GM18873 (cell line): ENCODE measurements at regions not wholly inside any gene's neighbourhood (a gene's known extent, or its start where the extent isn't known, plus 50 kb on each side); places are given as distances from the start of the nearest gene placed in this dataset.
"Not testable (repeated sequence)": the region's sequence is repeated elsewhere in the genome, so short reads cannot be mapped to it uniquely, and the experiment has no call there.

ENCODE experiments used
- ATAC-seq: cut with Tn5 transposase; IDR thresholded peaks from one replicate; pipeline ENCODE4 v1.9.1; 2021; ENCODE audit warnings: mild to moderate bottlenecking, moderate library complexity, moderate number of reproducible peaks; ENCODE audit not compliant: unreplicated experiment, low FRiP score

DNA sequence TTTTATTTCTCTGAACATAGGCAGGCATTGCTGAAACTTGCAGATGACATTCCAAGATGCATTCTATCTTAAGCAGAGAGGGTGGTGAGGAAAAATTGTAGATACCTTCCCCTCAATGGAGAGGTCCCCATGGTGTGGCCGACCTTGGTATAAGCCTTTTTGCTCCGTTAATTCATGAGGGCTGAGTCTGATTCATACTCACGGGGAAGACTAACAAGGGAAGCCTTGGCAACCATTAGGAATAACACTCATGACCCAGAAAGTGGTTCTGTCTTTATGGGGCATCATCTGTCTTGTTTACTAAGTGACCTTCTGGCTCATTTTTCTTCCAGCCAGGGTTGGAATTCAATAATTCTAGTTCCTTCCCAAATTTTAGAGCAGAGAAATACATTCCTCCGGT lies 148.3 kb downstream of the ADRA2C start:
- ATAC-seq: not testable (repeated sequence)

DNA sequence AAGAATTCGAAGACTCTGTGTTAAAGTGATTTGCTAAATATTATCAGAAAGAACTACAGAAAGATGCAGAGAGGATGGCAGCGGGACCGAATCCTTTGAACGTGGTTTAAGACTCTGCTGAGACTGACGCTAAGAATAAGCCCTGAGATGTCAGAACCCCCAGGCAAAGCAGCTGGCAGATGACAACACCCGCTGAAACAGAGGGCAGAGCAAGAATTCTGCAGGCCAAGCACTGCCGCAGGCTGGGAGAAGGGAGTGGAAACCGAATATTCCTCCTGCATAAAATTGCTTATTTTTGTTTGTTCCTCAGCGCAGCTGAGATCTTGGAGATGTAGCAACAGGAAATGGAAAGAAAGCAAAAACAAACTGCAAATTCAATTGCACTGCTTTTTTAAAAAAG lies 153.3 kb downstream of the ADRA2C start:
- ATAC-seq: not testable (repeated sequence)

DNA sequence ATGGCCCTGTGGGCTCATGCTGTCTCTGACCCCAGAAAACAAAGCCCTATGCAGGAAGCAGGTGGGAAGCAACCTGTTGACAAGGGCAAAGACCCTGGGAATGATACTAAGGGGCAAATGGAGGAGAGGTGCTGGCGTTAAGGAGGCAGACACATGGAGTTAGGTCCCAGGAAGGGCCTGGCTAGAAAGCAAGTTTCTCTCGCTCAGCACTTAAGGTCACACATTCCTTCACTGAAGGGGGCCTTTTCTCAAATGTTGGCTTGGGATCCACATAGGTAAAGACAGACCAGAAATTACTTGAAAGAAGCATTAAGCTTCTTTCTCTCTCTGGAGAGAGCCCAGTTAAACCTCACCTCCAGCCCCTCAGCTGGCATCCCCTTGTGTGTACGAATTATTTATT lies 155.7 kb downstream of the ADRA2C start:
- not testable (repeated sequence) for ATAC-seq

DNA sequence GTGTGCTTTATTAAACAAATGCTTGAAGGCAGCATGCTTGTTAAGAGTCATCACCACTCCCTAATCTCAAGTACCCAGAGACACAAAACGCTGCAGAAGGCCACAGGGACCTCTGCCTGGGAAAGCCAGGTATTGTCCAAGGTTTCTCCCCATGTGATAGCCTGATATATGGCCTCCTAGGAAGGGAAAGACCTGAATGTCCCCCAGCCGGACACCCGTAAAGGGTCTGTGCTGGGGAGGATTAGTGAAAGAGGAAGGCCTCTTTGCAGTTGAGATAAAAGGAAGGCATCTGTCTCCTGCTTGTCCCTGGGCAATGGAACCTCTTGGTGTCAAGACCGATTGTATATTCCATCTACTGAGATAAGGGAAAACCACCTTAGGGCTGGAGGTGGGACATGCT lies 159.7 kb downstream of the ADRA2C start:
- ATAC-seq: not testable (repeated sequence)

DNA sequence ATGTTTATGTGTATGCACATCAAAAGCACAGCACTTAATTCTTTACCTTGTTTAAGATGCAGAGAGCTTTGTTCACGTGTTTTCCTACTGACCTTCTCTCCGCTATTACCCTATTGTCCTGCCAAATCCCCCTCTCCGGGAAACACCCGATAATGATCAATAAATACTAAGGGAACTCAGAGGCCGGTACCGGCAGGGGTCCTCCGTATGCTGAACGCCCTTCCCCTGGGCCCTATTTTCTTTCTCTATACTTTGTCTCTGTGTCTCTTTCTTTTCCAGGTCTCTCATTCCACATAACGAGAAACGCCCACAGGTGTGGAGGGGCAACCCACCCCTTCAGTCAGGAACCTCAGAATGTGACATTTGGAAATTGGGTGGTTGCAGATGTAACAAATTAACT lies 160.1 kb downstream of the ADRA2C start:
- ATAC-seq: not testable (repeated sequence)

DNA sequence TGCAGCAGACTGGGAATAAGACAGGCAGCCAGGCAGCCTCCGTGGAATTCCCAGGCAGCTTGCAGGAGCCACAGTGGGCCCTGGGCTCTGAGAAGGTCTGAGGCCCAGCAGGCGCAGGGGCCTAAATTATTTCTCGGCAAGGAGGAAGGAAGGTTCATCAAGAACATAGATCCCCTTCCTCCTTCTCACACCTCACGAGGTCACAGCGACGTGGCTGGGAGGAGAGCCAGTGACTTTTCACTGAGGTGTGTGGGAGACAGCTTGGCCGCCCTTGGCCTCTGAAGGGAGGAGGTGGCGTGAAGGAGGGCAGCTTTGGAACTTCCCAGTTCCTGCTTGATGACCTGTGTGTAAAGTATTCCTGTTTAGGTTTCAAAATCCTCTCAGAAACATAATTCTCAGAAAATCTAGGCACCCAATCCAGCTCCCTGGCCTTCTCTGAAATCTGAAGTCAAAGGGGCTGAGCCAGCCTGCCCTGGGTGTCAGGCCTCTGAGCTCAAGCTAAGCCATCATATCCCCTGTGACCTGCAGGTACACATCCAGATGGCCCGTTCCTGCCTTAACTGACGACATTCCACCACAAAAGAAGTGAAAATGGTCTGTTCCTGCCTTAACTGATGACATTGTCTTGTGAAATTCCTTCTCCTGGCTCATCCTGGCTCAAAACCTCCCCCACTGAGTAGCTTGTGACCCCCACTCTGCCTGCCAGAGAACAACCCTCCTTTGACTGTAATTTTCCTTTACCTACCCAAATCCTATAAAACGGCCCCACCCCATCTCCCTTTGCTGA lies 161.0 kb downstream of the ADRA2C start:
- not testable (repeated sequence) for ATAC-seq

DNA sequence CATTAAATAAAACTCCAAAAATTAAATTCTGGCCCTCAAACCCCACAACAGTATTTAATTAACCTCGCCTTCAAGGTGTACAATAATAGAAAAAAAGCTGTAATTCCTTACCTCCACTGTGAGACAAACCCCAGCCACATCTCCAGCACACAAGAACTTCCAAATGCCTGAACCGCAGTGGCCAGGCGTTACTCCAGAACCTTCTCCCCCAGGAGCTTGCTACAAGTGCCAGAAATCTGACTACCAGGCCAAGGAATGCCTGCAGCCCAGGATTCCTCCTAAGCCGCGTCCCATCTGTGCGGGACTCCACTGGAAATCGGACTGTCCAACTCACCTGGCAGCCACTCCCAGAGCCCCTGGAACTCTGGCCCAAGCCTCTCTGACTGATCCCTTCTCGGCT lies 163.2 kb downstream of the ADRA2C start:
- ATAC-seq: not testable (repeated sequence)

DNA sequence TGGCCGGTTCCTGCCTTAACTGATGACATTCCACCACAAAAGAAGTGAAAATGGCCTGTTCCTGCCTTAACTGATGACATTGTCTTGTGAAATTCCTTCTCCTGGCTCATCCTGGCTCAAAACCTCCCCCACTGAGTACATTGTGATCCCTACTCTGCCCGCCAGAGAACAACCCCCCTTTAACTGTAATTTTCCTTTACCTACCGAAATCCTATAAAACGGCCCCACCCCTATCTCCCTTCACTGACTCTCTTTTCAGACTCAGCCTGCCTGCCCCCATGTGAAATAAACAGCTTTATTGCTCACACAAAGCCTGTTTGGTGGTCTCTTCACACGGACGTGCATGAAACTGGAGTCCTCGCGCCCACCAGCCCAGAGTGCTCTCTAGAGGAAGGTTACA lies 166.5 kb downstream of the ADRA2C start:
- not testable (repeated sequence) for ATAC-seq

DNA sequence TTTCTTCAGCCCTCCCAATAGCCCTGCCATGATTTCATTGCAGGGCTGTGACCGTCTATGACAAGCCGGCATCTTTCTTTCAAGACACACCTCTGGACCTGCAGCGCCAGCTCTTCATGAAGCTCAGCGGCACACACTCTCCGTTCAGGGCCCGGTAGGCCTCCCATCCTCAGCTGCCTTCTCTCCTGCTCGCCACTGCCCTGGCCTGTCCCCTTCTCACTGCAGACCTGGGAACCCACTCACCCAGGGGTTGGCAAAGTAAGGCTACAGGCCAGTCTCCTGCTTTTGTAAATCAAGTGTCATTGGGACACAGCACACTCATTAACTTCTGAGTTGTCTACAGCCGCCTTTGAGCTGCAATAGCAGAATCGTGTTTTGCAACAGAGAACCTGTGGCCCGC lies 169.2 kb downstream of the ADRA2C start:
- not testable (repeated sequence) for ATAC-seq

DNA sequence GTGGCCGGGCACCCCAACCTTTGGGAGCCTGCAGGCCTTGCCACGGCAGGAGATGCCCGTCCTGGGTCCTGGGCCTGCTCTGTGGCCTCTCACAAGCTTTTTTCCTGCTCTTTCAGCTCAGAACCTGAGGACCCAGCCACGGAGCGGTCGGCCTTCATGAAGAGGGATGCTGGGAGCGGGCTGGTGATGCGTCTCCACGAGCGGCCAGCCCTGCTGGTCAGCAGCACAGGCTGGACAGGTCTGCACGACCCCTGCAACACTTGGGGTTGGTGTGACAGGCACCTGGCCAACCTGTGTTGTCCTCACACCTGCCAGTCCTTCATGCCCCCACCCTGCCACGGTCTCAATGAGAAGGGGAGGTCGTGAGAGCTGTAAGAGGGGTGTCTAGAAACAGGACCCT lies 170.0 kb downstream of the ADRA2C start:
- ATAC-seq: no peak

DNA sequence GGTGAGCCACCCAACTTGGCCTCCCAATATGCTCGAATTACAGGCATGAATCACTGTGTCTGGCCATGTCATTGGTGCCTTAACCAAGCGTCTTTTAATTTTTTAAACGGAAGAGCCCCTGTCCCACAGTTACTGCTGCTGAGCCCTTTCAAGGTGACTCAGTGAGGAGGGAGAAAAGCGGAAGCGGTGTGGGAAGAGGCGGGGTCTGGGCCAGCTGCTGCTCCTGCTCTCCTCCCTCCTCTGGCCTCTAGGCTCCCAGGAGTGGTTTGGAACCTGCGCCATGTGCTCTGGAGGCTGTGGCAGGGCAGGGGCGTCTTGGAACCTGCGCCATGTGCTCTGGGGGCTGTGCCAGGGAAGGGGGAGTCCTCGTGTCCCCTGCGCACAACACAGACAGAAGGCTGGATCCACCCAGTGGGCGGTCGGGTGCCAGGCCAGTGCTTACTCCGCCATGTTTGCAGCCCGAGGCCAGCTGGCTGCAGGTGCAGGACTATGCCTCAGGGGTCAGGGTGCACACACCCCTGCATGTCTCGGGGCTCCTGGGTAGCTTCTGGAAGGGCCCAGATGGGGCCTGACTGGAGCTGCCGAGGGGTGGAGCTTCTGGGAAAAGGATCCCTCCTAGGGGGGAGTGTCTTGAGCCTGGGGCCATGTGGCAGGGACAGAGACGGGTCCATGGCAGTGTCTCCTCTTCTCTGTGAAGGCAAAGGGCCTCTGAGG lies 171.8 kb downstream of the ADRA2C start:
- ATAC-seq: not testable (repeated sequence)

DNA sequence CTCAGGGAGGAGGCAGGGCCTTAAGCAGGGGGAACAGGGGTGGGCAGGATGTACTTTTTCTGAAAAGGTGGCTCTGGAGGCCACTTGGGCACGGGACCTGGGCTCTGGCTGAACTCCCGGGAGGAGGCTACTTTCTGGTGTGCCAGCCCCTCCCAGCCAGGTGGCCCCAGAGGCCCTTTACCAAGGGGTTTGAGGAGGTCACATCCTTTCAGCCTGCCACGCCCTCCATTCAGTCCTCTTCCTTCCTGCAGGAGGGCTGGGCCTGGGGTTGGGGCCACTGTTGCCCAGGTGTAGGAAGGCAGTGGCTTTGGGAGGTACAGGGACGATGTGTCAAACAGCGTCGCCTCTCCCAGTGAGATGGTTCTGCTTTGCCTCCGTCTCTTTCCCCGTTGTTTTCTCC lies 172.5 kb downstream of the ADRA2C start:
- not testable (repeated sequence) for ATAC-seq

DNA sequence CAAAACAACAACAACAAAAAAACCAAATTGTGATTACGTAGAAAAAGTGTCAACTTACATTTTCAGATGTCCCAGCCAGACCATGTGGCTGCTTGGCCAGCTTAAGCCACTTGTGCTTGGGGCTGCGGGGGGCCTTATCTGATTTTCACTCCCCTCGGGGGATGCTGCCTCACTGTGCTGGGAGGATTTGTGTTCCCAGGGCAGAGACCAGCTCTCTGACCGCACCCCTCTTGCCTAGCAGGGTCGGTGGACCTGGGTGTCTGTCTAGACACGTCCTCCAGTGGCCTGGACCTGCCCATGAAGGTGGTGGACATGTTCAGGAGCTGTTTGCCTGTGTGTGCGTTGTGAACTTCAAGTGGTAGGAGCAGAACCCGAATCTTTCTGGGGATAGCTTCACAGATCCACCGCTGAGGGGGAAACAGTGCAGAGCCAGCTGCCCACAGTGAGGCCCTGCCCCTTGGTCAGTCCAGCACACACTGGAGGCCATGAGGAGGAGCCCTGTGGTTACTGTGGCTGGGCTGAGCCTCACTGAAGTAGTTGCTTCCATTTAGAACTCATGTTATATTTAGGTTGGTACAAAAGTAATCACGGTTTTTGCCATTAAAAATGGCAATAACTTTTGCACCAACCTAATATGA lies 173.9 kb downstream of the ADRA2C start:
- ATAC-seq: not testable (repeated sequence)

DNA sequence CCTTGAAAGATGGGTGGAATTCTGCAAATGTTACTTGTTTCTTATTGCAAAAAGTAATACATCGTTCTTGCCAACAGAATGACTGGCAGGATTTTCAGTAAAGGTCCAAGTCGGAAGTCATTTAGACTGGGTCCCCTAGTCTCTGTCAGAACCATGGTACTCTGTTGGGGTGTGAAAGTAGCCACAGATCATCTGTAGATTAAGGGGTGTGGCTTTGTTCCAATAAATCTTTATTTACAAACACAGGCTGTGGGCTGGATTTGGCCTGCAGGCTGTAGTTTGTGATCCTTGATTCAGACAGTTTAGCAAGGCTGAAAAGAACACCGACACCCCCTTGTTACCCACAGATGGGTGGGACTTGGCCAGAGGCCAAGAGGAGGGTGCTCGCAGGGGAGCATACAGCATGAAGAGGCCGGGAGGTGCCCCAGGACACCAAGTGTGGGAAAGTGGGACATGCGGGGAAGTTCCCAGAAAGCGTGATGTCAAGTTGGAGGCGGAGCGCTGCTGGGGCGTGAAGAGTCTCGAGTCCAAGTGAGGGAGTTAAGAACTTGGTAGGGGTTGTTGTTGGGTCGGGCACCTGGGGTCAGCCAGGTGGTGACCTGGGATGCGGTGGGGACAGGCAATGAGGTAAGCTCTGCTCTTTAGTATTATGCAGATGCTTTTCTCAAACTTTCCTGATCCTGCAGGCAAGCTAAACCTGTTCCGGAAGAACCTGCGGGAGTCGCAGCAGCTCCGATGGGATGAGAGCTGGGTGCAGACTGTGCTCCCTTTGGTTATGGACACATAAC lies 175.7 kb downstream of the ADRA2C start:
- not testable (repeated sequence) for ATAC-seq

DNA sequence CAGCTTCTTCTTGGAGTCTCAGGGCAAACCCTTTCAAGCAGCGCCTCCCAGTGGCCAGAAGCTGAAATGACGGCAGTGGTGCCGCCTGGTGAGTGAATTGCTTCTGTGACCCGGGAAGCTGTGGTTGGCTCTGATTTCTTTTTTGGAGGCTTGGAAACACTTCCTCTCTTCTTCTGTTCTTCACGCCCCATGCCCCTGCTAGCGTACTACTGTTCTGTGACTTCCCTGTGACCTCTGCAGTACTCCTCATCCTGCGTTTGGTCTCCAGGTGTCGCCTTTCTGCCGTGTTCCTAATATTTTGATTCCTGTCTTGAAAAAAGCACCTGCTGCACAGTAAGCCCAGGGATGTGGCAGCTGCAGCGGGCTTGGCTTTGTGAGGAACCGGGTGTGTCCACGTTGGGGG lies 176.4 kb downstream of the ADRA2C start:
- ATAC-seq: not testable (repeated sequence)

DNA sequence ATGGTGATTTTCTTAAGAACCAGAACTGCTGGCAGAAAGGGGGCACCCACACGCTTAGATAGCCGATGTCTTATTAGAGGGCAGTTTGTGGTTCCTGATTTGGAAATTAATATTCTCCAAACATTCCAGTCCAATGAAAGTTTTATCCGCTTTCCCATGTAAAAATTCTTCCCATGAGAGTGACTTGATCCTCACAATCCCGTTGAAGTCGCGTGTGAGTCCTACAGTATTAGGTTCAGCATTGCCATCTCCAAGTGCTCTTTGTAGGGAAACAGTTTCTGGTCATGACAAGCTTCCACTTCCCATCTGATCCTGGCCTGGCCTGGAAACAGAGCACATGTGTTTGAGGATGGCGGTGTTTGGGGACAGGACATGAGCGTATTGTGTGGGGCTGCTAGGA lies 176.9 kb downstream of the ADRA2C start:
- not testable (repeated sequence) for ATAC-seq

DNA sequence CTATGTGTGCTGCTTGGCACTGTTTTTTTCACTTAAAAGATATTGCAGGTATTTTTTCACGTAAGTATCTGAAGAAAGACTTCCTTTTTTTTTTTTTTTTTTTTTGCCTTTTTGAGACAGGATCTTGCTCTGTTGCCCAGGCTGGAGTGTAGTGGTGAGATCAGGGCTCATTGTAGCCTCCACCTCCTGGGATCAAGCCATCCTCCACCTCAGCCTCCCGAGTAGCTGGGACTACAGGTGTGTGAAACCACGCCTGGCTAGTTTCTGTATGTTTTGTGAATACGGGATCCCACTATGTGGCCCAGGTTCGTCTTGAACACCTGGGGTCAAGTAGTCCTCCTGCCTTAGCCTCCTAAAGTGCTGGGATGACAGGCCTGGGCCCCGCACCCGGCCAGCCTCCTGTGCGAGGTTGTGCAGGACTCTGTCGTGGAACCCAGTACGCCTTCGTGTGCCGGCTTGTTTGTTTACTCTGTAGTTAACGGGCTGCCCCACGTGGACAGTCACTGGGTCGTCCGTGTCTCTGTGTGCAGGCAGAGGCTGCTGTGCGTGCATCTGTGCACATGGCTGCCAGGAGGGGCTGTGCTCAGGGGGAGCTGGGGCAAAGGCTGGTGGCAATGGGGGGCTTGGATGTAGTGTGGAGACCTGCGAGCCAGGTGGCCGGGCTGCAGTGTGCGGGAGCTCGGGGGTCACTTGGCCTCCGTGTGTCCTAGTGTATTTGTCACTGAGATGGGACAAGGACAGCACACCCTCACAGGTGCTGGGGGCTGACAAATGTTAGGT lies 179.5 kb downstream of the ADRA2C start:
- no peak for ATAC-seq

DNA sequence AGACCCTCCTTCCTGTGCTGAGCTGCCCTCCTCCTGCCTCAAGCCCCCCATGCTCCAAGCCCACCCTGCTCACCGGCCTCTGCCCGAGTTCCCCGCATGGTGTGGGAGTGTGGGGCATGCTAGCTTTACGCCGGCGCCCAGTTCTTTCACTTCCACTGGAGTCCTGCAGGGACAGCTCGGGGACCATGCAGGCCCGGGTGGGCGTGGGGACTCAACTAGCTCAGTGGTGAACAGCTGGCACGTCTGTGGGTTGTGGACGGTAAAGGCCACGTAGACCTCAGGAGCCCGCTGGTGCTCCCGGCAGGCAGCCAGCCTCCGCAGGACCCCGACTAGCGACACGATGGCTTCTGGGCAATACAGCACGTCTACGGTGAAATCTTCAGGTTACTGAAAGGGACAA lies 180.4 kb downstream of the ADRA2C start:
- not testable (repeated sequence) for ATAC-seq

DNA sequence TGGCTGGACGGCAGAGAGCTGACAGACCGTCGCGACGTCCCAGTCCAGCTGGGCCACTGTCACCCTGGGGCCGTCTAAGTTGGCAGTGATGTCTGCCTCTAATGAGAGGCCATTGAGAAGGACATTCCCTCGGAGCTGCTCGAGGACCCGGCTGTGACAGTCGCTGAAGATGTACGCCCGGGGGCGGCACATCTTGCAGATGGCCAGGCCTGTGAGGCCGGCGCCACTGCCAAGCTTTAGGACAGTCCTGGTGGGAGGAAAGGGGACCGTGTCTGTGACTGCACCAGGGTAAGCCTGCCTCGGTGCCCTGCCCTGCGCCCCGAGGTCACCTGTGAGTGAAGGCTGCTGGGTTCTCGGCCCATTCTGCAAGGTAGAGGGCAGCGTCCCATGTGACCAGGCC lies 181.6 kb downstream of the ADRA2C start:
- not testable (repeated sequence) for ATAC-seq

DNA sequence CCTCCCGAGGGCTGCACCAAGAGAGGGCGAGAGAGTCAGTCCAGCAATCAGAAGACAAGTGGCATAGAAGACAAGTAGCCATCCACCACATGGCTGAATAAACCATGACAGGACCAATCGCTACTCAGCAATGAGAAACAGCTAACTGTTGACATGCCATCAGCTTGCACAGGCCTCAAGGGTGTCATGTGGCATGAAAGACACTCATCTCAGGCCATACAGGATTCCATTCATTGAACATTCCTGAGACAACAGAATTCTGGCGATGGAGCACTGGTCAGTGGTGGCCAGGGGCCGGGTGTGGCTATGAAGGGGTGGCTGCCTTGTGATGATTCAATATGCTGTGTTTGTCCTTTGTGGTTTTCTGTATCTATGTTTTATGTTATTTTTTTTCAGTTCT lies 182.0 kb downstream of the ADRA2C start:
- ATAC-seq: not testable (repeated sequence)
